Limb (tissue), 2 donors: ENCODE measurements at regions not wholly inside any gene's neighbourhood (a gene's known extent, or its start where the extent isn't known, plus 50 kb on each side); places are given as distances from the start of the nearest gene placed in this dataset.

Experiments used
- DNase-seq, 2 donors: peaks; one replicate each; pipeline ENCODE4 v3.0.0-alpha.2; 2016; ENCODE audit errors: extremely low spot score in 2 of 2

- no peak for DNase-seq
These were observed 59.7 kb upstream of the LMO1 start for GRCh38 chr11:8323161-8323935.

- DNase-seq, result no peak
These were observed 58.2 kb upstream of the LMO1 start for GRCh38 chr11:8321876-8322275.

- no peak for DNase-seq
These were observed 56.4 kb upstream of the LMO1 start for GRCh38 chr11:8320076-8320475.

GRCh38 chr11:8318536-8318935, 54.9 kb upstream of the LMO1 start:
- no peak for DNase-seq

GRCh38 chr11:8317159-8317558, 53.5 kb upstream of the LMO1 start:
- no peak for DNase-seq

- no peak for DNase-seq
These were observed 52.3 kb upstream of the LMO1 start for GRCh38 chr11:8315954-8316353.

- DNase-seq, result no peak
These were observed 51.8 kb upstream of the LMO1 start for GRCh38 chr11:8315463-8315862.

GRCh38 chr11:8314916-8315315, 51.2 kb upstream of the LMO1 start:
- no peak for DNase-seq

- no peak for DNase-seq
These were observed 49.9 kb upstream of the LMO1 start for GRCh38 chr11:8313504-8314090.
